ENCODE measurements at regions not wholly inside any gene's neighbourhood (a gene's known extent, or its start where the extent isn't known, plus 50 kb on each side); places are given as distances from the start of the nearest gene placed in this dataset.

DNA sequence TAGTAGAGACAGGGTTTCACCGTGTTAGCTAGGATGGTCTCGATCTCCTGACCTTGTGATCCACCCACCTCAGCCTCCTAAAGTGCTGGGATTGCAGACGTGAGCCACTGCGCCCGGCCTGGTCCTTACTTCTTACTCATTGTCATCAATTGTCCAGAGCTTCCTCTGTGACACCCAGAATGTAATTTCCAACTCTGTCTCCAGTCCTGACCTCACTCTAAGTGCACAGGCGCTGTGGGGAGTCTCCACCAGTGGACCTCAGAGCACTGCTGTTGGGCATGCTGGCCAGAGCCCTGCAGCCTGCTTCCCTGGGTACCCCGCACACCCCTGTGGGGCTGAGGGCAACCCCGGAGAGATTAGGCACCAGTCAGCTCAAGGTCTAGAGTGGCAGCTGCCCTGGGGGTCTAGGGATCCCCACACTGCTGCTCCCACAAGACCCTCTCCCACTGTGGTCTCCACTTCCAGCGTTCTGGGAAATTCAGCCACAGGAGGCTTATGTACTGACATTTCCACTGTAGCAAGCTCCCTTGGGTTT is 1140.3 kb downstream of the TBC1D22A start:
- TF ChIP-seq, protein P1, sequence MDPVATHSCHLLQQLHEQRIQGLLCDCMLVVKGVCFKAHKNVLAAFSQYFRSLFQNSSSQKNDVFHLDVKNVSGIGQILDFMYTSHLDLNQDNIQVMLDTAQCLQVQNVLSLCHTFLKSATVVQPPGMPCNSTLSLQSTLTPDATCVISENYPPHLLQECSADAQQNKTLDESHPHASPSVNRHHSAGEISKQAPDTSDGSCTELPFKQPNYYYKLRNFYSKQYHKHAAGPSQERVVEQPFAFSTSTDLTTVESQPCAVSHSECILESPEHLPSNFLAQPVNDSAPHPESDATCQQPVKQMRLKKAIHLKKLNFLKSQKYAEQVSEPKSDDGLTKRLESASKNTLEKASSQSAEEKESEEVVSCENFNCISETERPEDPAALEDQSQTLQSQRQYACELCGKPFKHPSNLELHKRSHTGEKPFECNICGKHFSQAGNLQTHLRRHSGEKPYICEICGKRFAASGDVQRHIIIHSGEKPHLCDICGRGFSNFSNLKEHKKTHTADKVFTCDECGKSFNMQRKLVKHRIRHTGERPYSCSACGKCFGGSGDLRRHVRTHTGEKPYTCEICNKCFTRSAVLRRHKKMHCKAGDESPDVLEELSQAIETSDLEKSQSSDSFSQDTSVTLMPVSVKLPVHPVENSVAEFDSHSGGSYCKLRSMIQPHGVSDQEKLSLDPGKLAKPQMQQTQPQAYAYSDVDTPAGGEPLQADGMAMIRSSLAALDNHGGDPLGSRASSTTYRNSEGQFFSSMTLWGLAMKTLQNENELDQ (CRISPR knock-in tag; IDR thresholded peaks at IDR 0.05; ENCODE audit: borderline replicate concordance), result no peak
- TF ChIP-seq LCORL (IDR thresholded peaks at IDR 0.05) (no peak), LCORL (CRISPR knock-in tag; IDR thresholded peaks at IDR 0.05) (no peak), ZSCAN20 (CRISPR knock-in tag; IDR thresholded peaks at IDR 0.05; ENCODE audit: borderline replicate concordance) (no peak), PHF20 (CRISPR knock-in tag; IDR thresholded peaks at IDR 0.05) (no peak), ZNF782 (CRISPR knock-in tag; IDR thresholded peaks at IDR 0.05; ENCODE audit: borderline replicate concordance) (no peak), ADNP (CRISPR knock-in tag; IDR thresholded peaks at IDR 0.05) (no peak), ZKSCAN5 (CRISPR knock-in tag; IDR thresholded peaks at IDR 0.05) (no peak), CENPX (CRISPR knock-in tag; IDR thresholded peaks at IDR 0.05) (no peak), BRD4 (CRISPR knock-in tag; IDR thresholded peaks at IDR 0.05) (no peak), SMAD1 (CRISPR knock-in tag; IDR thresholded peaks at IDR 0.05; ENCODE audit: borderline replicate concordance, low read depth) (no peak)
- ATAC-seq (no peak), DNase-seq (ENCODE audit: low spot score) (no peak), FAIRE-seq (no peak)
- CTCF ChIA-PET (ENCODE audit: low intra/inter-chr PET ratio, low total read pairs), result no interaction called here
- H4K20me1 ChIP-seq (ENCODE audit: insufficient read depth, low read length), result no peaks in the 10 kb centered on the region
- H3K79me2 ChIP-seq (ENCODE audit: insufficient read depth, low read length), result no peaks in the 10 kb centered on the region
- in situ Hi-C loops (cut with HindIII; ENCODE audit: extremely low pct_ligation_motif_present, low pct_unique_long_range_greater_than_20kb), result no loop called here
- H3K4me2 ChIP-seq (ENCODE audit: low read depth, low read length), result no peak overlapping the region
- intact Hi-C loops (cut with micrococcal nuclease; ENCODE audit: unreplicated experiment), result no loop called here
- no peaks in the 10 kb centered on the region for H3K36me3 ChIP-seq (replicated peaks in 1 of 2; ENCODE audit: control insufficient read depth in 1 of 2, insufficient read depth in 2 of 2, low read length in 2 of 2)
- POLR2A ChIA-PET, result no interaction called here
- no peaks in the 10 kb centered on the region for H3K4me1 ChIP-seq (ENCODE audit: insufficient read depth, low read length)
- no peak overlapping the region for H3K27ac ChIP-seq (ENCODE audit: extremely low read length, insufficient read depth, low read length)
- WGBS (ENCODE audit: low lambda C conversion rate), result 16% methylated on average over 6 of the region's 9 CpGs
- no peaks in the 10 kb centered on the region; a peak in 1 of 5 replicates for H3K27me3 ChIP-seq (ENCODE audit: control insufficient read depth in 1 of 2, insufficient read depth in 2 of 2, low read length in 2 of 2)
- no TSS peak for BruUV-seq (replicated peaks)
- H3K9me3 ChIP-seq (ENCODE audit: low read length), result no peaks in the 10 kb centered on the region
- no peak overlapping the region for H3K9ac ChIP-seq (ENCODE audit: insufficient read depth, low read depth, low read length)
- H2AFZ ChIP-seq (ENCODE audit: low read length), result no peak overlapping the region
- H3K4me3 ChIP-seq (replicated peaks in 1 of 3; ENCODE audit: insufficient read depth in 1 of 3, low read depth in 2 of 3, low read length in 3 of 3), result no peak overlapping the region

Measured in HepG2 (cell line).